ENCODE measurements at regions not wholly inside any gene's neighbourhood (a gene's known extent, or its start where the extent isn't known, plus 50 kb on each side); places are given as distances from the start of the nearest gene placed in this dataset.
"Not testable (repeated sequence)": the region's sequence is repeated elsewhere in the genome, so short reads cannot be mapped to it uniquely, and the experiment has no call there.

- no peak for DNase-seq (ENCODE audit: low read depth)
Observed at GRCh38 chr1:157460381-157460780, 91.9 kb downstream of the FCRL5 start.

- no peak for DNase-seq (ENCODE audit: low read depth)
Observed at GRCh38 chr1:157457279-157457678, 95.0 kb downstream of the FCRL5 start.

- DNase-seq (ENCODE audit: low read depth): no peak
Observed at GRCh38 chr1:157455318-157455717, 97.0 kb downstream of the FCRL5 start.

- no peak for DNase-seq (ENCODE audit: low read depth)
Observed at GRCh38 chr1:157450106-157450505, 102.2 kb downstream of the FCRL5 start.

- no peak for DNase-seq (ENCODE audit: low read depth)
Observed at GRCh38 chr1:157448636-157449035, 103.7 kb downstream of the FCRL5 start.

- DNase-seq (ENCODE audit: low read depth): not testable (repeated sequence)
Observed at GRCh38 chr1:157446356-157446755, 106.0 kb downstream of the FCRL5 start.

GRCh38 chr1:157445616-157446140, 106.6 kb downstream of the FCRL5 start:
- DNase-seq (ENCODE audit: low read depth): not testable (repeated sequence)

- DNase-seq (ENCODE audit: low read depth): no peak
Observed at GRCh38 chr1:157442065-157442464, 110.2 kb downstream of the FCRL5 start.

GRCh38 chr1:157439302-157439954, 112.9 kb downstream of the FCRL5 start:
- DNase-seq (ENCODE audit: low read depth): no peak

GRCh38 chr1:157438613-157439012, 113.7 kb downstream of the FCRL5 start:
- no peak for DNase-seq (ENCODE audit: low read depth)

- DNase-seq (ENCODE audit: low read depth): no peak
Observed at GRCh38 chr1:157438146-157438545, 114.2 kb downstream of the FCRL5 start.

GRCh38 chr1:157437296-157437695, 115.0 kb downstream of the FCRL5 start:
- no peak for DNase-seq (ENCODE audit: low read depth)

- DNase-seq (ENCODE audit: low read depth): no peak
Observed at GRCh38 chr1:157431751-157432150, 120.6 kb downstream of the FCRL5 start.

GRCh38 chr1:157429601-157430240, 122.6 kb downstream of the FCRL5 start:
- no peak for DNase-seq (ENCODE audit: low read depth)

GRCh38 chr1:157423764-157424163, 128.6 kb downstream of the FCRL5 start:
- not testable (repeated sequence) for DNase-seq (ENCODE audit: low read depth)

GRCh38 chr1:157419845-157420542, 132.3 kb downstream of the FCRL5 start:
- no peak for DNase-seq (ENCODE audit: low read depth)

GRCh38 chr1:157418659-157419058, 133.7 kb downstream of the FCRL5 start:
- no peak for DNase-seq (ENCODE audit: low read depth)

GRCh38 chr1:157418231-157418630, 134.1 kb downstream of the FCRL5 start:
- DNase-seq (ENCODE audit: low read depth): no peak

GRCh38 chr1:157415661-157416060, 136.7 kb downstream of the FCRL5 start:
- DNase-seq (ENCODE audit: low read depth): no peak

GRCh38 chr1:157412308-157412707, 140.0 kb downstream of the FCRL5 start:
- DNase-seq (ENCODE audit: low read depth): no peak

GRCh38 chr1:157411769-157412168, 140.5 kb downstream of the FCRL5 start:
- DNase-seq (ENCODE audit: low read depth): no peak

- DNase-seq (ENCODE audit: low read depth): no peak
Observed at GRCh38 chr1:157411064-157411463, 141.3 kb downstream of the FCRL5 start.

GRCh38 chr1:157410457-157410856, 141.9 kb downstream of the FCRL5 start:
- DNase-seq (ENCODE audit: low read depth): no peak
